CD4-positive, alpha-beta T cell treated with Interleukin-4 for 1 hour (primary cell): ENCODE measurements at regions not wholly inside any gene's neighbourhood (a gene's known extent, or its start where the extent isn't known, plus 50 kb on each side); places are given as distances from the start of the nearest gene placed in this dataset.
"Not testable (repeated sequence)": the region's sequence is repeated elsewhere in the genome, so short reads cannot be mapped to it uniquely, and the experiment has no call there.

Experiments used
- DNase-seq, 2 donors: peaks; one replicate each; pipeline ENCODE4 v3.0.0-alpha.2; 2020 to 2022

- no peak for DNase-seq
Observed at GRCh38 chr3:106945435-106945834, 431.8 kb upstream of the CCDC54 start.

- DNase-seq: no peak
Observed at GRCh38 chr3:106946866-106947265, 430.4 kb upstream of the CCDC54 start.

- no peak for DNase-seq
Observed at GRCh38 chr3:106957029-106957428, 420.2 kb upstream of the CCDC54 start.

GRCh38 chr3:106962993-106963392 lies 414.2 kb upstream of the CCDC54 start:
- DNase-seq: no peak

GRCh38 chr3:106963442-106963841 lies 413.8 kb upstream of the CCDC54 start:
- no peak for DNase-seq

GRCh38 chr3:106965307-106965706 lies 411.9 kb upstream of the CCDC54 start:
- no peak for DNase-seq

GRCh38 chr3:106969596-106969995 lies 407.6 kb upstream of the CCDC54 start:
- no peak for DNase-seq

GRCh38 chr3:106981392-106981791 lies 395.8 kb upstream of the CCDC54 start:
- DNase-seq: no peak

- no peak for DNase-seq
Observed at GRCh38 chr3:106985721-106986120, 391.5 kb upstream of the CCDC54 start.

GRCh38 chr3:106998841-106999682 lies 378.2 kb upstream of the CCDC54 start:
- peak; percentile 5 to 27 for DNase-seq

GRCh38 chr3:107001635-107002034 lies 375.6 kb upstream of the CCDC54 start:
- DNase-seq: no peak

- not testable (repeated sequence) for DNase-seq
Observed at GRCh38 chr3:107005352-107005751, 371.9 kb upstream of the CCDC54 start.

- no peak for DNase-seq
Observed at GRCh38 chr3:107008213-107008612, 369.0 kb upstream of the CCDC54 start.

- no peak for DNase-seq
Observed at GRCh38 chr3:107013641-107014040, 363.6 kb upstream of the CCDC54 start.

GRCh38 chr3:107024551-107025026 lies 352.6 kb upstream of the CCDC54 start:
- no peak for DNase-seq

GRCh38 chr3:107025961-107026360 lies 351.3 kb upstream of the CCDC54 start:
- no peak for DNase-seq

GRCh38 chr3:107028086-107028485 lies 349.2 kb upstream of the CCDC54 start:
- DNase-seq: no peak

- no peak for DNase-seq
Observed at GRCh38 chr3:107028626-107029025, 348.6 kb upstream of the CCDC54 start.

- no peak for DNase-seq
Observed at GRCh38 chr3:107032111-107032510, 345.1 kb upstream of the CCDC54 start.

GRCh38 chr3:107034142-107034541 lies 343.1 kb upstream of the CCDC54 start:
- no peak for DNase-seq

GRCh38 chr3:107035176-107035575 lies 342.1 kb upstream of the CCDC54 start:
- DNase-seq: no peak

GRCh38 chr3:107044677-107045076 lies 332.6 kb upstream of the CCDC54 start:
- DNase-seq: no peak

GRCh38 chr3:107045791-107046190 lies 331.4 kb upstream of the CCDC54 start:
- DNase-seq: no peak

- DNase-seq: no peak
Observed at GRCh38 chr3:107055181-107055942, 321.9 kb upstream of the CCDC54 start.
